DOHH2 (cell line): ENCODE measurements at regions not wholly inside any gene's neighbourhood (a gene's known extent, or its start where the extent isn't known, plus 50 kb on each side); places are given as distances from the start of the nearest gene placed in this dataset.

Source experiments
- EZH2phosphoT487 ChIP-seq: fragments of 200-600 bp; sonication (generic); IDR thresholded peaks from 2 replicates; pipeline ENCODE4 v1.6.1; 2017; ENCODE audit warnings: borderline replicate concordance, mild to moderate bottlenecking, antibody characterized with exemption, low read length, moderate library complexity, mixed read lengths
- TF ChIP-seq, protein P1 (sequence below): fragments of 200-600 bp; sonication (generic); IDR thresholded peaks from one replicate; pipeline ENCODE4 v1.5.1; 2014; ENCODE audit warnings: antibody characterized with exemption, mild to moderate bottlenecking, low read depth, low read length; ENCODE audit not compliant: poor library complexity, severe bottlenecking

DNA sequence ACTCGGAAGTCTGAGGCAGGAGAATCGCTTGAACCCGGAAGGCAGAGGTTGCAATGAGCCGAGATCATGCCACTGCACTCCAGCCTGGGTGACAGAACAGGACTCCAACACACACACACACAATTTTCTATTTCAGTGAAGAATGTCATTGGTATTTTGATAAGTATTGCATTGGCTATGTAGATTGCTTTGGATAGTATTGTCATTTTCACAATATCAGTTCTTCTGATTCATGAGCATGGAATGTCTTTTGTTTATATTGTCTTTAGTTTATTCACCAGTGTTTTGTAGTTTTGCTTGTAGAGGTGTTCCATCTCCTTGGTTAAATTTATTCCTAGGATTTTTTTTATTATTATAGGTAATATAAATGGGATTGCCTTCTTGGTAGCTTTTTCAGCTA is 693.4 kb upstream of the SYT4 start:
- TF ChIP-seq, protein P1, sequence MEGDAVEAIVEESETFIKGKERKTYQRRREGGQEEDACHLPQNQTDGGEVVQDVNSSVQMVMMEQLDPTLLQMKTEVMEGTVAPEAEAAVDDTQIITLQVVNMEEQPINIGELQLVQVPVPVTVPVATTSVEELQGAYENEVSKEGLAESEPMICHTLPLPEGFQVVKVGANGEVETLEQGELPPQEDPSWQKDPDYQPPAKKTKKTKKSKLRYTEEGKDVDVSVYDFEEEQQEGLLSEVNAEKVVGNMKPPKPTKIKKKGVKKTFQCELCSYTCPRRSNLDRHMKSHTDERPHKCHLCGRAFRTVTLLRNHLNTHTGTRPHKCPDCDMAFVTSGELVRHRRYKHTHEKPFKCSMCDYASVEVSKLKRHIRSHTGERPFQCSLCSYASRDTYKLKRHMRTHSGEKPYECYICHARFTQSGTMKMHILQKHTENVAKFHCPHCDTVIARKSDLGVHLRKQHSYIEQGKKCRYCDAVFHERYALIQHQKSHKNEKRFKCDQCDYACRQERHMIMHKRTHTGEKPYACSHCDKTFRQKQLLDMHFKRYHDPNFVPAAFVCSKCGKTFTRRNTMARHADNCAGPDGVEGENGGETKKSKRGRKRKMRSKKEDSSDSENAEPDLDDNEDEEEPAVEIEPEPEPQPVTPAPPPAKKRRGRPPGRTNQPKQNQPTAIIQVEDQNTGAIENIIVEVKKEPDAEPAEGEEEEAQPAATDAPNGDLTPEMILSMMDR = no peak
- no peak for TF ChIP-seq EZH2phosphoT487
